ENCODE measurements at regions not wholly inside any gene's neighbourhood (a gene's known extent, or its start where the extent isn't known, plus 50 kb on each side); places are given as distances from the start of the nearest gene placed in this dataset.

GRCh38 chr2:195026261-195026660, 630.8 kb upstream of the SLC39A10 start:
- H3K36me3 ChIP-seq, result no peaks in the 10 kb centered on the region
- no peaks in the 10 kb centered on the region for H3K9me3 ChIP-seq
- TF ChIP-seq CTCF (IDR thresholded peaks at IDR 0.05), result no peak
- H3K4me1 ChIP-seq, result no peaks in the 10 kb centered on the region
- no peak for DNase-seq
- intact Hi-C loops (cut with DNase I; ENCODE audit: low total_unique reads), result no loop called here
- no peak overlapping the region for H3K27ac ChIP-seq
- H3K27me3 ChIP-seq, result no peaks in the 10 kb centered on the region
- H3K4me3 ChIP-seq, result no peak overlapping the region

- Histone ChIP-seq H3K9me3 (no peaks in the 10 kb centered on the region), H3K27me3 (no peaks in the 10 kb centered on the region), H3K4me1 (no peaks in the 10 kb centered on the region), H3K4me3 (no peak overlapping the region), H3K27ac (no peak overlapping the region), H3K36me3 (no peaks in the 10 kb centered on the region)
- no peak for TF ChIP-seq CTCF (IDR thresholded peaks at IDR 0.05)
- DNase-seq, result no peak
- intact Hi-C loops (cut with DNase I; ENCODE audit: low total_unique reads), result no loop called here
Observed at GRCh38 chr2:195022508-195022830, 634.6 kb upstream of the SLC39A10 start.

GRCh38 chr2:195021711-195022507, 635.1 kb upstream of the SLC39A10 start:
- H3K36me3 ChIP-seq, result no peaks in the 10 kb centered on the region
- intact Hi-C loops (cut with DNase I; ENCODE audit: low total_unique reads), result no loop called here
- no peak for DNase-seq
- TF ChIP-seq CTCF (IDR thresholded peaks at IDR 0.05), result no peak
- H3K27ac ChIP-seq, result no peak overlapping the region
- H3K4me1 ChIP-seq, result no peaks in the 10 kb centered on the region
- no peak overlapping the region for H3K4me3 ChIP-seq
- no peaks in the 10 kb centered on the region for H3K27me3 ChIP-seq
- H3K9me3 ChIP-seq, result no peaks in the 10 kb centered on the region

- intact Hi-C loops (cut with DNase I; ENCODE audit: low total_unique reads), result no loop called here
- DNase-seq, result no peak
- H3K4me3 ChIP-seq, result no peak overlapping the region
- no peak overlapping the region for H3K27ac ChIP-seq
- TF ChIP-seq CTCF (IDR thresholded peaks at IDR 0.05), result no peak
- H3K36me3 ChIP-seq, result no peaks in the 10 kb centered on the region
- H3K4me1 ChIP-seq, result no peaks in the 10 kb centered on the region
- H3K9me3 ChIP-seq, result no peaks in the 10 kb centered on the region
- H3K27me3 ChIP-seq, result no peaks in the 10 kb centered on the region
Observed at GRCh38 chr2:195018462-195018861, 638.6 kb upstream of the SLC39A10 start.

- no peaks in the 10 kb centered on the region for H3K36me3 ChIP-seq
- no peak for DNase-seq
- no peak overlapping the region for H3K27ac ChIP-seq
- intact Hi-C loops (cut with DNase I; ENCODE audit: low total_unique reads), result no loop called here
- H3K27me3 ChIP-seq, result no peaks in the 10 kb centered on the region
- H3K4me3 ChIP-seq, result no peak overlapping the region
- no peaks in the 10 kb centered on the region for H3K9me3 ChIP-seq
- no peaks in the 10 kb centered on the region for H3K4me1 ChIP-seq
- no peak for TF ChIP-seq CTCF (IDR thresholded peaks at IDR 0.05)
Observed at GRCh38 chr2:195017890-195018289, 639.1 kb upstream of the SLC39A10 start.

- no peak for TF ChIP-seq CTCF (IDR thresholded peaks at IDR 0.05)
- Histone ChIP-seq H3K4me3 (no peak overlapping the region), H3K4me1 (no peaks in the 10 kb centered on the region), H3K9me3 (no peaks in the 10 kb centered on the region), H3K27ac (no peak overlapping the region), H3K27me3 (no peaks in the 10 kb centered on the region), H3K36me3 (no peaks in the 10 kb centered on the region)
- intact Hi-C loops (cut with DNase I; ENCODE audit: low total_unique reads), result no loop called here
- DNase-seq, result no peak
Observed at GRCh38 chr2:195016841-195017240, 640.2 kb upstream of the SLC39A10 start.

Measured in tibial artery (tissue), 4 donors.